SW 1271 (cell line): ENCODE measurements at regions not wholly inside any gene's neighbourhood (a gene's known extent, or its start where the extent isn't known, plus 50 kb on each side); places are given as distances from the start of the nearest gene placed in this dataset.

Experiments
- DNase-seq, 2 experiments: peaks; one replicate each; lab custom pipeline; 2025; lab: John Stamatoyannopoulos, UW

DNA sequence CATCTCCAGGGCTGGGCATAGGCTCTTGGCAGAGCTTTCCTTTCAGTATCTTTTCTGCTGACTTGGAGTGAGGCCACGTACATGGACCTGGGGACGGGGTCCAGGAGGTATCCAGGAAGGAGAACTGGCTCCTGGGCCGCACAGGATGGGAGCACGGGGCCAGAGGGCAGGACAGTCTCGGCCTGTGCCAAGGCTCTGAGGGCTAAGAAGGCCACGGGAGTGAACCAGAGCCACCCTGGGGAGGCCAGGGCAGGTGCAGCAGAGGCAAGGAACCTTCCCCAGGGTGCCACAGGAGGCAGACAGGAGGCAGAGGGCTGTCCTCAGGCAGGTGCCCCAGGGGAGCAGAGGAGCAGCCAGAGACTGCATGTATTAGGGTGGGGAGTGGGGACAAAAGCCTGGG is 50.3 kb downstream of the PLXNA1 start:
- no peak for DNase-seq

DNA sequence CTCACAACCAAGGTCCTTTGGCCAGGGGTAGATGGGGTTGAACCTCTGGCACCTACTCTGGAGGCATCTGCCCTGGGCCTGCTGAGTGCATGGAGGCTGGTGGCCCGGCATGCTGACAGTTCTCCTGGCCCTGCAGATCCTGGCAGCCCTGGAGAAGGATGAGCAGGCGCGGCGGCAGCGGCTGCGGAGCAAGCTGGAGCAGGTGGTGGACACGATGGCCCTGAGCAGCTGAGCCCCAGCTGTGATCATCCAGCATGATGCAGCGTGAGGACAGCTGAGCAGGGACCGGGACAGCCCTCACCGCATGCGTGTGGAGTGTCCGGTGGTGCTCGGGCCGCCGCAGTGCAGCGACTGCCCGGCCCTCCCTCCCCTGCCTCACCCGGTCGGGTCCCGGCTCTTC is 50.9 kb downstream of the PLXNA1 start:
- no peak for DNase-seq

DNA sequence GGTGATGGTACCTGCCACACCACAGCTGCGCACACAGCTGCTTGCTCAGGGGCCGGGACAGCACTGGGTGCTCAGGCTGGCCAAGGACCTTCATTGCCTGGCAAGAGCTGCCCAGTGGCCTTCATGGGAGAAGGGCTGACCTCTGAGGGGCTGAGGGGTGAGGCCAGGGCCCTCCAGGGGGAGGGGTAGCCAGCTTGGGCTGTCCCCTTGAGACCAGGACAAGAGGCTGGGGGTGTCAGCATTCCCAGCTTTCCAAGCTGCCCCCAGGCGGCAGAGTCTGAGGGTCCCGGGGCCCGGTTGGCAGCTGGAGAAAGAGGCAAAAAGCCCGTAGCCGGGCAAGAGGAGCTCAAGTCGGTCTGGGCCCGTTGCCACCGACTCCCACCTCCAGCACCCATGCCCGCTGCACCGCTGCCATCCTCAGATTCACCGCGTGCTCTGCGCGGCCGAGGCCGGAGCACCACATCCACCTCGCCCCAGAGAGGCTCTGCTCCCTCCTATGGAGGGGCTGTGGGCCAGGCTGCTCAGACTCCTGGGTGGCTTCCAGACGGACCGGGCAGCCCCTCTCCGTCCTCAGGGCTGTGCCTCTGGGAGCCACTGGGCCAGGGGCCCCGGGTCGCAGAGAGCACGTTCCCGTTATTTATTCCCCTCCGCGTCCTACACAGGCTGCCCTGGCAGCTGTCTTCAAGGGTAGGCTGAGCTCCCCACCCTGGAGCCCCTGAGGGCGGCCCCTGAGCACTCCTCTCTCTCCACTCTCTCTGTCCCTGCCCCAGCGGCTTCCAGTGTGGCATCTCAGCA is 51.5 kb downstream of the PLXNA1 start:
- no peak for DNase-seq

DNA sequence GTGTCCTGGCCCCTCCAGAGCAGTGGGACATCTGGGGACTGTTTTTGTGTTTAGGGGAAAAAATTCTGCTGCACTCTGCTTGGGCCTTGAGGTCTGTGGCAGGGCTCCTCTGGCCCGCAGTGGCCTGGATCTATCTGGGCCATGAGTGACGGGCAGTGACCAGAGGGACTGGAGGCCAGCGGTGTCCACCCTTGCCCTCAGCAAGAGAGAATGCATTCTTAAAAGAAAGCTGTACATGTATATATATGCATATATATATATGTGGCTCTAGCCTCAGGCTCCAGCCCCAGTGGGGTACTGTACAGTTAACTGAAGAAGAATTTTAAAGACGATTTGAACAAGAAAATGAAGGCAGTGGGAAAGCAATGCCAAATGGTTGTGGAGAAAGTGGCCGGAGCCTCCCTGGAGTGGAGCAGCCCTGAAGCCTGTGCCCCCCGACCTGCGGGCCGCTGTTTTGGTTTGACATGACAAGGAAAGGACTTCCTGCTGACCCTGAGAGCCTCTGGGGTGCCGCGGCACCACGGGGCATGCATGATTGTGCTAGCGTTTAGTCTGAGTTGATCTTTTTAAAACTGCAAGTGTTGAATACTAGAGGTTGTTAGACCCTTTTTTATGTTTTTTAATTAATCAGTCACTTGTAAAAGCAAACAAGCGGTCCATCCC is 52.2 kb downstream of the PLXNA1 start:
- DNase-seq = no peak

DNA sequence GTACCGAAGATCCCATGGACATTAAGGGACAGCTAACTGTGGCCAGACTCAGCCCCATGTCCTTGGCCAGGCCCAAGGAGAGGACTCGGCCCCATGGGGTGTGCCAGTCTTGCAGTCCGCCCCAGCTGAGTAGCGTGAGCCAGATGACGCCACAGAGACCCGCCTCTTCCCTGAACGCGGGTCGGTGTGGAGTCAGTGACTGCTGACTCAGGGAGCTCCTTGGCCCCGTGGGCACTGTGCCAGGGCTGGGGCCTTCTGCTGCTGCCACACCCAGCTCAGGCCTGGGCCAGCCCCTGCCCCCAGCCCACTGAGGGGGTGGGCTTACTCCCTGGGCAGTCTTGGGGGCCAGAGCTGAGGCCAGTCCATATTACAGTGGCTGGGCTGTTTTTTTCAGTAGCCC is 52.8 kb downstream of the PLXNA1 start:
- DNase-seq = no peak

DNA sequence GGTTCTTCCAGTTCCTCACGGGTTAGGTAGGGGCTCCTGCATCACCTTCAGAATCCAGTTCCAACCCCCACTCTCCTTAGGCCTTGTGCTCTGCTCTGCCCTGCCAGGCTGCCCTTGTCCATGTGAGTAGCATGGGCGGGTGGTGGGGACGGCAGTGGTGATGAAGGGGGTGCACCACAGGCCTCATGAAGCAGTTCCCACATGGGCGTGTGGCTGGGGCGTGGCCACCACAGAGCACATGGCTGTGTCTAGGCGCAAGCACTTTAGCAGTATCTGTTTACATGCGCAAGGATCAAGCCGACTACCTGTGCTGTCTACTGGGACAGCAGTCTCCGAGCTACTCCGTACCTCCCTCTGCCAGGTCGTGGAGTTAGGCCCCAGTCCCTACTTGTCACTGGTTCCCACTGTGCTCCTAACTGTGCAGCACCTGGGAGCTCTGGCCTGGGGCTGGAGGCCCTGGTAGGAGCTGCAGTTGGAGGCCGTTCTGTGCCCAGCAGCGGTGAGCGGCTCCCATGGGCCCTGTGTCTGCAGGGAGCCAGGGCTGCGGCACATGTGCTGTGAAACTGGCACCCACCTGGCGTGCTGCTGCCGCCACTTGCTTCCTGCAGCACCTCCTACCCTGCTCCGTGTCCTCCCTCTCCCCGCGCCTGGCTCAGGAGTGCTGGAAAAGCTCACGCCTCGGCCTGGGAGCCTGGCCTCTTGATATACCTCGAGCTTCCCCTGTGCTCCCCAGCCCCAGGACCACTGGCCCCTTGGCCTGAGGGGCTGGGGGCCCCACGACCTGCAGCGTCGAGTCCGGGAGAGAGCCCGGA is 53.5 kb downstream of the PLXNA1 start:
- DNase-seq = no peak

DNA sequence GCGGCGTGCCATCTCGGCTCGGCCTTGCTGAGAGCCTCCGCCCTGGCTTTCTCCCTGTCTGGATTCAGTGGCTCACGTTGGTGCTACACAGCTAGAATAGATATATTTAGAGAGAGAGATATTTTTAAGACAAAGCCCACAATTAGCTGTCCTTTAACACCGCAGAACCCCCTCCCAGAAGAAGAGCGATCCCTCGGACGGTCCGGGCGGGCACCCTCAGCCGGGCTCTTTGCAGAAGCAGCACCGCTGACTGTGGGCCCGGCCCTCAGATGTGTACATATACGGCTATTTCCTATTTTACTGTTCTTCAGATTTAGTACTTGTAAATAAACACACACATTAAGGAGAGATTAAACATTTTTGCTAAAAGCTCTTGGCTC is 54.1 kb downstream of the PLXNA1 start:
- no peak for DNase-seq

DNA sequence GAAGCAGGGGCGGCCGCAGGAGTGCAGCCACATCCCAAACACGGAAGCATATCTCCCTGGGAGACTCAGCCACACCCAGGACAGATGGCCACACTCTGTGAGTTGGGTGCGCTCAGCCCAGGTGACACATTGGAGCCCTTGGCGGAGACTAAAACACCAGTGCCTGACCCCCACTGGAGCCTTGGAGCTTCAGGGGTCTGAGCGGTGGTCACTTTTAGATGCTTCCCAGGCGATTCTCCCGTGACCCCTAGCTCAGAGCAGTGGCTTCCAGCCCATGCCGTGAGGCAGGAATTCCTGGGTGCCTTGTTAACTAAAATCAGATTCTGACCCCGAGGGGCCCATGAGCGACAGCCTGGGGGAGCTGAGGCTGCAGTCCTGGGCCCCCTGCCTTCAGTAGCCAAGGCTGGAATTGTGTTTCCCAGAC is 54.5 kb downstream of the PLXNA1 start:
- DNase-seq = no peak

DNA sequence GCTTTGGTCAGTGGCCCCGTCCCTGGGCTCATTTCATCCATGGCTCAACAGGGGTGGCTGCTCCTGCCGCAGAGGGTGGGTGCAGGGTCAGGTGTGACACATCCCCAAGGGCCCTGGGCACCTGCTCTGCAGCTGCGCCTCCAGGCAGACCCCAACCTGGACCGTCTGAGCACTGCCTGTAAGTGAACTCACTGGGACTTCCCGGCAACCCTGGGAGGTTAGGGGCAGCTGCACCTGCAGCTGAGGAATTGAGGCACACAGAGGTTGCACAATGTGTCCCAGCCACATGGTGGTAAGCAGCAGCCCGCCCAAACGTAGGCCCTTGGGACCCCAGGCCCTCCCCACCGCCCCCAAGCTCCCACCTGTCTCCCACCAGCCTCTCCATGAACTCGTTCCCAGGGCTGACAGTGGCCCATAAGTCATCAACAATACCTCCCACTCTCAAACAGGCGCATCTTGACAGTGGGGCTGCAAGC is 55.1 kb downstream of the PLXNA1 start:
- no peak for DNase-seq

DNA sequence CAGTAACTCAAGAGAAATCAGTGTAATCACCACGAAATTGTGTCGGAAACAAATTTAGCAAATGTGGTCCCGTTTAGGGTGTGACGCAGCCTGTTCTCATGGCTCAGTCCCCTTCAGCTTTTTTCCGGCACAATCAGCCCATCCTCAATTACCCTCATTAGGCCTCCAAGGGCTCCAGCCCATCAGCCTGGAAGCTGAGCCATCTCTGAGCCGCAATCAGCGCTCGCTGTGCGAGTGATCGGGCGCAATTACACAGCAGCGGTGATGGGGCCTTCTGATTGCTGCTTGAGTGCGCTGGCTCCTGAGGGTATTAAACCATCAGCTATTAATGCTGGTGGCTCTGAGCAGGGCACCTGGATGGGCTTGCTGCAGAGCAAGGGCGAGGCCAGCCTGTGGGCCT is 55.6 kb downstream of the PLXNA1 start:
- DNase-seq = no peak

DNA sequence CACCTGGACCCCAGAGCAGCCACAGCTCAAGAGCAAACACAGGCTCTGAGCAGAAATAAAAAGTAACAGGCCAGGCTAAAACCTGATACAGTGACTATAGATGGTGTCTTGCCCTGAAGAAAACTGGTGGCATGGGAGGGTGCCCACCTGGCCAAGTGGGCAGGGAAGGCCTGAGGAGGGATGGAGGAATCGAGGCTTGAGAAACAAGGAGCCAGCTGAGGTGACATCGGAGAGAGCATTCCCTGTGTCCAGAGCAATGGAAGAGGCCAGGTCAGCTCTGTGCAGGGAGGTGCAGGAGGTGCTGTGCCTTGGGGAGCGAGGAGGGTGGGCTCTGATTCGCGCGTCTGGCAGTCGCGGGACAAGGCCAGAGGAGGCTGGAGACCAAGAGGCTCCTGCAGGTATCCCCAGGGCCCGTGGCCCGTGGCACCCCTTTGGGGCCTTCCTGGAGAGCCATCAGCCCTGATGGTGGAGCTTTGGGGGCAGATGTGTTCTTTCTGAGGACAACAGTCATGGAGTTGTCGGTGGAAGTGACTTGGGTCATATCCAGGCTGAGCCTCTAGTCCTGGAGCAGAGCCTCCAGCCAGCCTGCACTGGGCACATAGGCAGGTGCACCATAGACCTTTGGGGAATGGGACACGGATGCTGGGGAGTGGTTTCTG is 56.1 kb downstream of the PLXNA1 start:
- no peak for DNase-seq

DNA sequence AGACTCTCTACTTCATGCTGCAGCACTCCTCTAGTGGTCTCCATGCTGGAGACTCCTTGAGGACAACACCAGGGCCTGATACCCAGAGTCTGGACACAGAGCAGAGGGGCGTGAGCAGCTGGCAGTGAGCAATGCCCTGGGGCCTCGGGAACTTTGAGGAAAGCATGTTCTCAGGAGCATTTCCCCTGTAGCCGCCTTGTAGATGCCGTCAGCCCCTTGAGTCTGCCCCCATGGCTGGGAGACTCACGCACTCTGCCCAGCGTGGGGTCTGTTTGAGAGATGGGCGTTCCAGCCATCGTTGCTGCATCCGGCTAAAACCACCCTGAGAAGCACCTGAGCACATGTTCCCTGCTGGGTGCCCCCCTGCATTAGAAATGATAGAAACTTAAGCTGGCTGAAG is 56.8 kb downstream of the PLXNA1 start:
- no peak for DNase-seq

DNA sequence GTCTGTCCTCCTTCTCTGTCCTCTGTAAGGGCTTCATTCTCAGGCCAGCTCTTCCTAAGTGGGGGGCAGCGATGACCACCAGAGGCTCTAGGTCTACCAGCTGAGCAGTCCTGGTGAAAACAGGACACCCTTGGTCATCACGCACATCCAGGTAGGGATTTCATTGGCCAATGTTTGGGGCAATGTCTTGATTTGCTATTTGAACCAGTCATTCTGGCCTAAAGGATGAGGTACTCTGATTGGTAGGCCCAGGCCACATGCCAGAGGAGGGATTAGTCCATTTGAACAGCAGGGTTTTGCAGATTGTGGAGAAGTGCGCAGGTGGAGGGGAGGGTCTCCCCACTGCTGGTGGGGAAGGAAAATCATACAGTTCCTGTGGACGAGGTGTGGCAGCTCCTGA is 57.3 kb downstream of the PLXNA1 start:
- no peak for DNase-seq

DNA sequence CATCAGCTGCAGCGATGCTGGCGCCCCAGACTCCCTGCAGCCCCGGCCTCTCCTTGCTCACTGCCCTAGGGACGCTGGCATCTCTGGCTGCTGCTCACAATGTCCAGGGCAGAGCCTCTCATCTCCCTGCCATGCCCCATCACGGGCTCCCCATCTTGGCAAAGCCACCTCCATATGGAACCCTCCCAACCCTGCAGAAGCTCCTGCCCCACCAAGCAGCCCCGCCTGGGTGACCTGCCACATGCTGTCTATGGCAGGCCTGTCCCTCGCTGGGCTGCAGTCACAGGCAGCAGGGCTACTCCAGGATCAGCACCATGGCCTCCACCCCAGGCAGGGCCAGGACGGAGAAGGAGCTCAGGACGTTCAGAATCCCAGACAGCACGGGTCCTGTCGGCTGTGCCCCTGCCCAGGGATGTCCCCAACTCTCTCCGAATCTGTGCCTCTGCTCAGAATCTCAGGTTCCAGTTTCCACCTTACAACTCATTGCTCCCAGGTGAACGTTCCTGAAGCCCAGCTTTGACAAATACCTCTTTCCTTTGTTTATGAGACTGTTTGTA is 58.4 kb downstream of the PLXNA1 start:
- DNase-seq = no peak

DNA sequence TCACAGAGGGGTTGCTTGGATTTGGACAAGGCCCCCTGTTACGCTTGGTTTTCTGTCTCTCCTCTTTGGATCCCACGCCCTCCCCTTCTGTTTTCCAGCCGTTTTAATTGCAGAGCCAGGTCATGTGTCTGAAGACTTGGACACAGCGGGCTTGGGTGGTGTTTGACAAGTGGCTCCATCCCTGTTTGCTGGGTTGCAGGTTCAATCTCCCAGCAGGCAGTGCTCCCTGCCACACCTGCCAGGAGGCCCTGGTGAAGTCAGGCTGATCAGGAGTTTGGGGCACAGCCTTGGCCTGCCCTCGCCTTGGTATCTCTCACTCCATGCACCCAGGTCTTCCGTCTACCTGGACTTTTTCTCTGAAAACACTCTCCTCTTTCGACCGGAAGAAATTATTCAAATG is 59.0 kb downstream of the PLXNA1 start:
- no peak for DNase-seq

DNA sequence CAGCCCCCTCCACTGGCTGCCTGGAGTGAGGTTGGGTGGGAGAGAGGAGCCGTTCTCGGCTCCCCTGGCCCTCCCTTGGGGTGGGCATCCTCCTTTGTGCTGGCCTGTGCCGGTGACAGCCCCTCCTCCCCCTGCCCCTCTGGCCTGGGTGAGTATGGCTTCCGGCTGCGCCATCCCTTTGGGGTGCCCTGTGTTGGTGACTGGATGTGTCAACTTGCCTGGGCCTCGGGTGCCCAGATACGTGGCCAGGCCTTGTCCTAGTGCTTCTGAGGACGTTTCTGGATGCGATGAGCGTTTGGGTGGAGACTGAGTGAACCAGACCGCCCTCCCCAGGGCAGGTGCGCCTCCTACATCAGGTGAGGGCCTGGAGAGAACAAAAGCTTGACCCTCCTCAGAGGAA is 59.7 kb downstream of the PLXNA1 start:
- no peak for DNase-seq

DNA sequence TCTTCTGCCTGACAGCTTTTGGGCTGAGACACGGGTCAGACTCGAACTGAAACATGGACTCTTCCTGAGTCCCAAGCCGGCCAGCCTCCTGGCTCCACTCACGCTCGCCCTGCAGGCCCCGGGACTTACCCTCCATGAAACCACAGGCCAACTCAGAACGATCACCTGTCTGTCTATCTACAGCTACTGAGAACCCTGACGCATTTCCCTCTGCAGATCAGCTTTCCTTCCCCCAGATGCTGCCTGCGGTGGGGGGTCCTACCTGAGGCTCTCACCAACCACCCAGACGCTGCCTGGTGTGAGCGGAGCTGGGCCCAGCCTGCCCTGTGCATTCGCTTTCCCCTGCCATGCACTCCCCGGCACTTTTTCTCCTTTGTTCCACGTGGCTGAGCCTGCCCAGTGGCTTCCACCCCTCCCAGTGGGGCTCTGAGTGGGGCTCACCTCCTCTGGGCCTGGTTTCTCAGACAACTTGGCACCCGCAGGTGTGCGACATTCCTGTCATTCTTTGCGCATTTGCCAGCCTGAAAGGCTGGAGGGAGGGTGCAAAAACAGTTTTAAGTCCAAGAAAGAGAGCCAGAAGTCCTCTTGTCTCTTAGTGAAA is 60.2 kb downstream of the PLXNA1 start:
- no peak for DNase-seq

DNA sequence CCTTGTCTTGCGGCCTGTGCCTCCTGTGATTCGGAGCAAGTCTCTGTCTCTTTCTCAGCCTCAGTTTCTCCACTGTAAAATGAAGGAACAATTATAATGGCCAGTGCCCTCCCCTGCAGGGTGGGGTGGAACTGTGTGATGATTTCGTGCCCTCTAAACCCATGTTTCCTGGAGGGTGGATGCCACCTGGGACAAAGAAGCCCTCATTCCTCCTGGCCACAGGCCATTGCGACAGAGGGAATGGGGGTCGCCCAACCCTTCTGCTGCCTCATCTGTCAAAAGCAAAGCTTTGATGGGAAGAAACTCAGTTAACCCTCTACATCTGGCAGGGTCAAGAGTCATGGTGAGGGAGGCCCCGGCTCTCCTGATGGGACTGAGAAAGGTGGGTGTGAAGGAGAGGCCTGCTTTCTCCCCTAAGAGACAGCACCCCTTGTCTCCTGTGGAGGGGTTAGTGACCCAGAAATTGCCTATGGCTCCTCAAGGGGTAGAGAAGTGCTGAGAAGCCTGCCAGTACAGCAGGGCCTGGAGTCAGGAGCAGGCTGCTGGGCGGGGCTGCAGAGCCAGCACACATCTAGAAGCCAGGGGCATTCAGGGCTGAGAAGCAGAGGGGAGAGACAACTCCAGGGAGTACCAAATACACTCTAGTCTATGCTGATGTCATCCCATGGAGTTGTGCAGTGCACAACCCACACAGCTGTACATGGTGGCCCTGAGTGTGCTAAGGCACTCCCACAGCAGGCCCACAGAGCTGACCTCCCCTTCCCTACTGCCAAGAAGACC is 61.0 kb downstream of the PLXNA1 start:
- DNase-seq = no peak

DNA sequence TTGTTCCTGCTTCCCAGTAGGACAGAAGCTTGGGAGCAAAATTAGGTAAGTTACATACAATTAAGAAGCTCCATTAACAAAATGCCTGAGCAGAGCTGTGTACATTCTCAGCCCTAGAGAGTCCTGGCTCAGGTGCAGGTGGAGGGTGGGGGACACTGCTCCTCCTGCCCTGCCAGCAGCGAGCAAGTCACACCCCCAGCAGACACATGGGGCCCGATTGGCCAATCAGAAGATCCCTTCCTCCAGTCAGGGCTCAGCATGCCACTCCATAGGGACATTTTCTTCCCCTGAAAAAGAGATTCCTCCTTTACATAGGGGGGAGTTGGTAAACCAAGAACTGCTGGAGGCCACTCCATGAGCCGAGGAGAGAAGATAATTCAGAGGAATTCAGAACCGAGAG is 62.1 kb downstream of the PLXNA1 start:
- no peak for DNase-seq

DNA sequence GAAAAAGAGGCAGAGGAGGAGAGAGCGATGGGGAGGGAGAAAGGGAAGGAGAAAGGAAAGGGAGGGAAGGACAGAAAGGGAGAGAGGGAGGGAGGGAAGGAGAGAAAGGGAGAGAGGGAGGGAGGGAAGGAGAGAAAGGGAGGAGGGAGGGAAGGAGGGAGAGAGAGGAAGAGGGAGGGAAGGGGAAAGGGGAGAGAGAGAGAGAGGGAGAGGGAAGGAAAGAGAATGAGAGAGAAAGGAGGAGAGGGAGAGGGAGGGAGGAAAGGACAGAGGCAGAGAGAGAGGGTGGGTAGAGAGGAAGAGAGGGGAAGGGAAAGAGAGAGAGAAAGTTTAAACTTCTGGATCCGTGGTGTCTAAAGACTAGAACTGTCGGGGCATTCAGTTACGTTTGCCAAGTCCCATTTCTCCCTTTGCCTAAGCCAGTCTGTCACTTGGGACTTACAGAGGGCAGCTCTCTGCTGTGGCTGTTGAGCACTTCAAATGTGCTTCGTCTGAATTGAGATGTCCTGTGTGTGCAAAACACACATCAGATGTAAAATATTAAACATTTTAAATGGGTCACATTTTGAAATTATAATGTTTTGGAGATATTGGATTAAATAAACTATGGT is 62.6 kb downstream of the PLXNA1 start:
- no peak for DNase-seq
